Chondrocyte (in vitro differentiated cells): ENCODE measurements at regions not wholly inside any gene's neighbourhood (a gene's known extent, or its start where the extent isn't known, plus 50 kb on each side); places are given as distances from the start of the nearest gene placed in this dataset.

Experiments
- DNase-seq: peaks from one replicate; pipeline ENCODE4 v3.0.0; 2021; ENCODE audit warnings: mixed read lengths, low spot score
- H3K27ac Mint-ChIP-seq: one replicate; pipeline ENCODE4 v1.8.0; 2021; ENCODE audit warnings: mild to moderate bottlenecking, moderate library complexity, mixed read lengths; ENCODE audit not compliant: unreplicated experiment
- H3K27me3 Mint-ChIP-seq: 2 replicates; pipeline ENCODE4 v1.8.0; 2021; ENCODE audit warnings: low read depth, mixed read lengths
- H3K36me3 Mint-ChIP-seq: 2 replicates; pipeline ENCODE4 v1.8.0; 2021; ENCODE audit warnings: low read depth, mixed read lengths
- H3K4me1 Mint-ChIP-seq: 2 replicates; pipeline ENCODE4 v1.8.0; 2021; ENCODE audit warnings: low read depth, mild to moderate bottlenecking, mixed read lengths
- H3K4me3 Mint-ChIP-seq: one replicate; pipeline ENCODE4 v1.8.0; 2021; ENCODE audit warnings: mild to moderate bottlenecking, moderate library complexity, mixed read lengths; ENCODE audit not compliant: unreplicated experiment
- H3K9me3 Mint-ChIP-seq: 2 replicates; pipeline ENCODE4 v1.8.0; 2021; ENCODE audit warnings: low read depth, mixed read lengths
- TF ChIP-seq, protein P1 (sequence below): fragments of 200-600 bp; sonication (generic); IDR thresholded peaks from 2 replicates; pipeline ENCODE4 v1.5.0; 2021; ENCODE audit warnings: antibody characterized with exemption, mild to moderate bottlenecking, moderate library complexity

DNA sequence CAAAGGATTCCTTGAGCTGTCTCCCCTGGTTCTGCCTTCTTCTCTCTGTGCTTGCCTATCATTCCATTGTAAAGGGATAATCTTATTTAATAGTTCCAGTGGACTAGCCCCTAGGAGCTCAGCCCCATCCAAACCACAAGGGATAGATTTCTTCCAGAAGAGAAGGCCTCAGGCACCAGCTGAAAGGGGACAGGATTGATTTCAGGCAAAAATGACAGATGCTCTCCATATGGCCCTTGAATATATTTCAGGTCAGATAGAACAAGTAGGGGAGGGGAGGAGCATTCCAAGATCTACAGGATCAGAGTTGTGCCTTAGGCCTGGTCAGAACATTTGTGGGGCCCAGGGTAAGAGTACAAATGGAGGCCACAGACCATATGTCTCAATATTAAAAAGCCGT is 85.3 kb downstream of the RPLP1 start:
- TF ChIP-seq, protein P1, sequence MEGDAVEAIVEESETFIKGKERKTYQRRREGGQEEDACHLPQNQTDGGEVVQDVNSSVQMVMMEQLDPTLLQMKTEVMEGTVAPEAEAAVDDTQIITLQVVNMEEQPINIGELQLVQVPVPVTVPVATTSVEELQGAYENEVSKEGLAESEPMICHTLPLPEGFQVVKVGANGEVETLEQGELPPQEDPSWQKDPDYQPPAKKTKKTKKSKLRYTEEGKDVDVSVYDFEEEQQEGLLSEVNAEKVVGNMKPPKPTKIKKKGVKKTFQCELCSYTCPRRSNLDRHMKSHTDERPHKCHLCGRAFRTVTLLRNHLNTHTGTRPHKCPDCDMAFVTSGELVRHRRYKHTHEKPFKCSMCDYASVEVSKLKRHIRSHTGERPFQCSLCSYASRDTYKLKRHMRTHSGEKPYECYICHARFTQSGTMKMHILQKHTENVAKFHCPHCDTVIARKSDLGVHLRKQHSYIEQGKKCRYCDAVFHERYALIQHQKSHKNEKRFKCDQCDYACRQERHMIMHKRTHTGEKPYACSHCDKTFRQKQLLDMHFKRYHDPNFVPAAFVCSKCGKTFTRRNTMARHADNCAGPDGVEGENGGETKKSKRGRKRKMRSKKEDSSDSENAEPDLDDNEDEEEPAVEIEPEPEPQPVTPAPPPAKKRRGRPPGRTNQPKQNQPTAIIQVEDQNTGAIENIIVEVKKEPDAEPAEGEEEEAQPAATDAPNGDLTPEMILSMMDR, result no peak
- no peak overlapping the region for H3K4me3 Mint-ChIP-seq
- peaks cover 27% of the 10 kb centered on the region for H3K27me3 Mint-ChIP-seq
- H3K4me1 Mint-ChIP-seq, result peaks cover 8% of the 10 kb centered on the region
- H3K9me3 Mint-ChIP-seq, result no peaks in the 10 kb centered on the region
- peaks cover 2% of the 10 kb centered on the region for H3K36me3 Mint-ChIP-seq
- H3K27ac Mint-ChIP-seq, result no peak overlapping the region
- no peak for DNase-seq

DNA sequence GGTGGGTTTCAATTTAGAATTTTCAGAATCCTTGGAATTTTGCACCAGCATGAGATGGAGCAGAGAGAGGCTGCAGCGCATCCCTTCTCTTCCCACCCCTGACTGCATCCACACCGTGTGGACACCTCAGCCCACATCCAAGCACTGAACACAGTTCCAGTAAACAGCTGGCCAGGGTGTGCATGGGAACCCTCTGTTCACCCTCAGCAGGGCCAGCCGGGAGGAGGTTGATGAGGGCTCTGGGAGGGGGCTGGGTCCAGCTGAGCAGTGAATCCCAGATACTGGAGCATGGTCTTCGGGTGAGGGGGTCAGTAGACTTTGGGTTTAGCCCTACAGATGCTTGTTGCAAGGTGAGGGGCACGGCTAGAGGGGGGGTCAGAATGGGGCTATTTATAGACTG is 85.8 kb downstream of the RPLP1 start:
- Mint-ChIP-seq H3K27ac (no peak overlapping the region), H3K27me3 (peaks cover 26% of the 10 kb centered on the region), H3K36me3 (peaks cover 2% of the 10 kb centered on the region), H3K9me3 (no peaks in the 10 kb centered on the region), H3K4me3 (no peak overlapping the region), H3K4me1 (peaks cover 8% of the 10 kb centered on the region)
- no peak for DNase-seq
- TF ChIP-seq, protein P1, result no peak

DNA sequence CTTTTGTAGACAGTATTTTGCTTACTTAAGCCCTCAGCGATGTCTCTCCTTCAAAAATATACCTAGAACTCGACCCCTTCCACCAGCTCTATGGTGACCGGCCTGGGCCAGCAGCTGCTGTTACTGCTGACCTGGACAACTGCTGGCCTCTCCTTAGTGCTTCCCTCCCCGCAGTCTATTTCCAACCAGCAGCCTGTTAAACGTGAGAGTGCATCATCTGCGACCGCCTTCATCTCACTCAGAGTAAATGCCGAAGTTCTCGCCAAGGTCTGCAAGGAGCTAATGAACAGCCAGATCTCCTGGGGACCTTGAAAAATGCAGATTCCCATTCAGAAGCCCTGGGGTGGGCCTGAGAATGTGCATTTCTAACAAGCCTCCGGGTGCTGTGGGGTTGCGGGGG is 86.7 kb downstream of the RPLP1 start:
- no peak for DNase-seq
- H3K4me1 Mint-ChIP-seq, result peaks cover 8% of the 10 kb centered on the region
- peaks cover 2% of the 10 kb centered on the region for H3K36me3 Mint-ChIP-seq
- no peak overlapping the region for H3K4me3 Mint-ChIP-seq
- no peak overlapping the region for H3K27ac Mint-ChIP-seq
- H3K9me3 Mint-ChIP-seq, result no peaks in the 10 kb centered on the region
- H3K27me3 Mint-ChIP-seq, result peaks cover 36% of the 10 kb centered on the region
- TF ChIP-seq, protein P1, result no peak

DNA sequence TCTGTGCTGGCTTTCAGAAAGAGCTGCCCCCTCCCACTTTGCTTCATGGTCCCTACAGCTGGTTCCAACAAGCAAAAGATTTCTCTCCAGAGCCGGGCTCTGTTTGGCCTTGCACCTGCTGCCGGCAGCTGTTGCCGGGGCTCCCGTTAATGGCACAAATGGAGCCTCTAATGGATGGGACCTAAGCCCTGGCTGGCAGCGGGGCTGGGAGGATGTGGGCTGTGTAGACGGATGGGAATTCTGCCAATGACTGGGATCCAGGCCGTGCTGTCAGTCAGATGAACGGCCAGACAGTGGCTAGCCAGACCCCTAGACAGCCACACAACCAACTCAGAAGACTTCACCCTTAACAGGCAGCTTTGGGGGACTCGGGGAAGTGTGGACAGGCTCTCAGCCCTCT is 88.0 kb downstream of the RPLP1 start:
- no peak overlapping the region for H3K27ac Mint-ChIP-seq
- no peak for DNase-seq
- H3K9me3 Mint-ChIP-seq, result no peaks in the 10 kb centered on the region
- H3K27me3 Mint-ChIP-seq, result peaks cover 40% of the 10 kb centered on the region
- H3K4me3 Mint-ChIP-seq, result no peak overlapping the region
- peaks cover 2% of the 10 kb centered on the region for H3K36me3 Mint-ChIP-seq
- TF ChIP-seq, protein P1, result no peak
- peaks cover 5% of the 10 kb centered on the region for H3K4me1 Mint-ChIP-seq

DNA sequence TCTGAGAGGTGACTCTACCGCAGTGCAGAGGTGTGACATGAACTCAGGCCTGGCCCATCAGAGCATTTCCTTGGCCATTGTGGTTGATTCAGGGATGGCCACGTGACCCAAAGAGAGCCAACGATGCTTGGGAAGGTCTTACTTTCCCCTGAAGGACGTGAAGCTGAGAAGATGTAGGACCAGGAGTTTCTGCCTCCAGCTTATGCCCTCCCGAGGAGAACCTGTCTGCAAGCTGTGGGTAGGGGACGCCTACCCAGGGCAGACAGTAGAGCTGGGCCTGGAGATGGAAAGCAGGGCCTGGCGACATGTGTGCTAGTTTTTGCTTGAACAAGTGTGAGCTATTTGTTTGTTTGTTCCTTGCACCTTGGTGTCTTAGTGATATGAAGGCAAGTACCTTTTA is 89.4 kb downstream of the RPLP1 start:
- Mint-ChIP-seq H3K27me3 (peaks cover 43% of the 10 kb centered on the region), H3K27ac (no peak overlapping the region), H3K4me3 (no peak overlapping the region)

More for the DNA sequence above, 89.4 kb downstream of the RPLP1 start:
- Mint-ChIP-seq H3K36me3 (no peaks in the 10 kb centered on the region), H3K4me1 (no peaks in the 10 kb centered on the region), H3K9me3 (no peaks in the 10 kb centered on the region)
- DNase-seq, result no peak
- TF ChIP-seq, protein P1, result no peak
